GM23248 (cell line): ENCODE measurements at regions not wholly inside any gene's neighbourhood (a gene's known extent, or its start where the extent isn't known, plus 50 kb on each side); places are given as distances from the start of the nearest gene placed in this dataset.

ENCODE experiments used
- DNase-seq: peaks from one replicate; pipeline ENCODE4 v3.0.0-alpha.2; 2015
- H2AFZ ChIP-seq: fragments of 200-600 bp; sonication (generic); 2 replicates; pipeline ENCODE4 v1.6.1; 2016; ENCODE audit warnings: antibody characterized with exemption
- H3F3A ChIP-seq: fragments of 200-600 bp; sonication (generic); 2 replicates; pipeline ENCODE4 v1.6.1; 2016; ENCODE audit warnings: mild to moderate bottlenecking, antibody characterized with exemption, mixed run types; ENCODE audit not compliant: insufficient read depth
- H3K27ac ChIP-seq: fragments of 200-600 bp; sonication (generic); 2 replicates; pipeline ENCODE4 v1.5.1; 2016; ENCODE audit warnings: mild to moderate bottlenecking
- H3K27me3 ChIP-seq: fragments of 200-600 bp; sonication (generic); replicated peaks from 2 replicates; pipeline ENCODE4 v1.6.1; 2016; ENCODE audit warnings: mild to moderate bottlenecking; ENCODE audit not compliant: insufficient read depth
- H3K36me3 ChIP-seq: fragments of 200-600 bp; sonication (generic); 2 replicates; pipeline ENCODE4 v1.6.1; 2016; ENCODE audit warnings: low read depth, mild to moderate bottlenecking
- H3K4me1 ChIP-seq: fragments of 200-600 bp; sonication (generic); 2 replicates; pipeline ENCODE4 v1.6.1; 2016; ENCODE audit warnings: mild to moderate bottlenecking; ENCODE audit not compliant: insufficient read depth
- H3K4me2 ChIP-seq: fragments of 200-600 bp; sonication (generic); one replicate; pipeline ENCODE4 v1.6.1; 2016; ENCODE audit warnings: mild to moderate bottlenecking; ENCODE audit not compliant: unreplicated experiment
- H3K4me3 ChIP-seq: fragments of 200-600 bp; sonication (generic); 2 replicates; pipeline ENCODE4 v1.5.1; 2016; ENCODE audit warnings: mild to moderate bottlenecking
- H3K79me2 ChIP-seq: fragments of 200-600 bp; sonication (generic); 2 replicates; pipeline ENCODE4 v1.6.1; 2016; ENCODE audit warnings: mild to moderate bottlenecking; ENCODE audit not compliant: insufficient read depth
- H3K9ac ChIP-seq: fragments of 200-600 bp; sonication (generic); 2 replicates; pipeline ENCODE4 v1.6.1; 2016; ENCODE audit warnings: mild to moderate bottlenecking
- H3K9me2 ChIP-seq: fragments of 200-600 bp; sonication (generic); 2 replicates; pipeline ENCODE4 v1.6.1; 2016; ENCODE audit warnings: mixed run types, mild to moderate bottlenecking, moderate library complexity; ENCODE audit not compliant: insufficient read depth
- H3K9me3 ChIP-seq: fragments of 200-600 bp; sonication (generic); one replicate; pipeline ENCODE4 v1.6.1; 2017; ENCODE audit warnings: low read depth
- H4K20me1 ChIP-seq: fragments of 200-600 bp; sonication (generic); 2 replicates; pipeline ENCODE4 v1.6.0; 2016; ENCODE audit not compliant: insufficient read depth
- EZH2 ChIP-seq: fragments of 200-600 bp; sonication (generic); IDR thresholded peaks from 2 replicates; pipeline ENCODE4 v1.6.1; 2018; ENCODE audit warnings: antibody characterized with exemption, mild to moderate bottlenecking; ENCODE audit not compliant: insufficient read depth, poor library complexity, severe bottlenecking
- EZH2phosphoT487 ChIP-seq: fragments of 200-600 bp; sonication (generic); IDR thresholded peaks from 2 replicates; pipeline ENCODE4 v1.6.1; 2018; ENCODE audit warnings: antibody characterized with exemption, moderate library complexity, mild to moderate bottlenecking, low read depth; ENCODE audit not compliant: insufficient read depth
- WGBS, 2 experiments: methylation state at CpG; one replicate each; pipeline ENCODE4 v1.1.6; 2015 to 2017; ENCODE audit warnings: low lambda C conversion rate in 2 of 2, low coverage in 1 of 2; ENCODE audit errors: missing lambda C conversion rate in 2 of 2; 5-methylcytosine and 5-hydroxymethylcytosine counted together
- in situ Hi-C: fragments of 300-500 bp; cut with MboI; formaldehyde crosslinking; loops from 2 replicates; pipeline ENCODE4 v1.15.0; 2020

GRCh38 chr14:42862114-42862513 lies 1255.4 kb downstream of the LRFN5 start:
- Histone ChIP-seq H3K9me2 (no peaks in the 10 kb centered on the region), H3K27ac (no peak overlapping the region), H3K9me3 (no peaks in the 10 kb centered on the region), H3K9ac (no peak overlapping the region), H3F3A (no peaks in the 10 kb centered on the region), H3K4me3 (no peak overlapping the region), H3K4me1 (no peaks in the 10 kb centered on the region), H3K36me3 (no peaks in the 10 kb centered on the region), H4K20me1 (no peaks in the 10 kb centered on the region), H3K79me2 (no peaks in the 10 kb centered on the region), H3K27me3 (no peaks in the 10 kb centered on the region), H2AFZ (no peak overlapping the region), H3K4me2 (no peak overlapping the region)
- 66 to 69% methylated on average over 3 of the region's 3 CpGs for WGBS, 2 experiments
- no peak for TF ChIP-seq EZH2phosphoT487
- TF ChIP-seq EZH2: no peak
- DNase-seq: no peak
- in situ Hi-C loops: no loop called here

GRCh38 chr14:42860371-42860770 lies 1253.7 kb downstream of the LRFN5 start:
- no peaks in the 10 kb centered on the region for H3K36me3 ChIP-seq
- no peak for DNase-seq
- no peak overlapping the region for H2AFZ ChIP-seq
- H3F3A ChIP-seq: no peaks in the 10 kb centered on the region
- H4K20me1 ChIP-seq: no peaks in the 10 kb centered on the region
- TF ChIP-seq EZH2phosphoT487: no peak
- TF ChIP-seq EZH2: no peak
- H3K4me2 ChIP-seq: no peak overlapping the region
- H3K27ac ChIP-seq: no peak overlapping the region
- H3K9me2 ChIP-seq: no peaks in the 10 kb centered on the region
- H3K9ac ChIP-seq: no peak overlapping the region
- in situ Hi-C loops: no loop called here
- H3K9me3 ChIP-seq: no peaks in the 10 kb centered on the region
- no peaks in the 10 kb centered on the region for H3K4me1 ChIP-seq
- H3K27me3 ChIP-seq: no peaks in the 10 kb centered on the region
- H3K79me2 ChIP-seq: no peaks in the 10 kb centered on the region
- WGBS, 2 experiments: 17 to 52% methylated on average over 1 of the region's 1 CpG
- H3K4me3 ChIP-seq: no peak overlapping the region

GRCh38 chr14:42856106-42856505 lies 1249.4 kb downstream of the LRFN5 start:
- no peak for DNase-seq
- no peak overlapping the region for H3K27ac ChIP-seq
- no peaks in the 10 kb centered on the region for H3K9me3 ChIP-seq
- no peak overlapping the region for H3K4me3 ChIP-seq
- H3F3A ChIP-seq: no peaks in the 10 kb centered on the region
- no peak overlapping the region for H3K9ac ChIP-seq
- no peaks in the 10 kb centered on the region for H3K27me3 ChIP-seq
- WGBS, 2 experiments: 18 to 47% methylated on average over 1 of the region's 1 CpG
- no peak overlapping the region for H3K4me2 ChIP-seq
- no peaks in the 10 kb centered on the region for H3K36me3 ChIP-seq
- in situ Hi-C loops: no loop called here
- H3K4me1 ChIP-seq: no peaks in the 10 kb centered on the region
- H3K9me2 ChIP-seq: no peaks in the 10 kb centered on the region
- TF ChIP-seq EZH2 (no peak), EZH2phosphoT487 (no peak)
- no peaks in the 10 kb centered on the region for H4K20me1 ChIP-seq
- H3K79me2 ChIP-seq: no peaks in the 10 kb centered on the region
- no peak overlapping the region for H2AFZ ChIP-seq

- H3K27me3 ChIP-seq: no peaks in the 10 kb centered on the region
- no peak overlapping the region for H3K9ac ChIP-seq
- H3K79me2 ChIP-seq: no peaks in the 10 kb centered on the region
- H3K36me3 ChIP-seq: no peaks in the 10 kb centered on the region
- H3K4me3 ChIP-seq: no peak overlapping the region
- no peaks in the 10 kb centered on the region for H4K20me1 ChIP-seq
- WGBS, 2 experiments: 8 to 9% methylated on average over 1 of the region's 1 CpG
- H3F3A ChIP-seq: no peaks in the 10 kb centered on the region
- no peak overlapping the region for H3K4me2 ChIP-seq
- DNase-seq: no peak
- H3K9me3 ChIP-seq: no peaks in the 10 kb centered on the region
- H3K27ac ChIP-seq: no peak overlapping the region
- no peaks in the 10 kb centered on the region for H3K9me2 ChIP-seq
- TF ChIP-seq EZH2: no peak
- TF ChIP-seq EZH2phosphoT487: no peak
- H3K4me1 ChIP-seq: no peaks in the 10 kb centered on the region
- H2AFZ ChIP-seq: peak overlapping the region; percentile 44; the same call in 1 of the 2 replicates
- in situ Hi-C loops: no loop called here
Observed at GRCh38 chr14:42855085-42855484, 1248.4 kb downstream of the LRFN5 start.

GRCh38 chr14:42854061-42854460 lies 1247.4 kb downstream of the LRFN5 start:
- Histone ChIP-seq H3K27ac (no peak overlapping the region), H3K4me1 (no peaks in the 10 kb centered on the region), H3K9me3 (no peaks in the 10 kb centered on the region), H3K4me3 (no peak overlapping the region), H3K79me2 (no peaks in the 10 kb centered on the region), H3K36me3 (no peaks in the 10 kb centered on the region), H3K9me2 (no peaks in the 10 kb centered on the region), H4K20me1 (no peaks in the 10 kb centered on the region), H3K27me3 (no peaks in the 10 kb centered on the region), H2AFZ (no peak overlapping the region), H3K4me2 (no peak overlapping the region), H3F3A (no peaks in the 10 kb centered on the region), H3K9ac (no peak overlapping the region)
- WGBS, 2 experiments: 48 to 57% methylated on average over 2 of the region's 2 CpGs
- no peak for DNase-seq
- in situ Hi-C loops: no loop called here
- no peak for TF ChIP-seq EZH2phosphoT487
- no peak for TF ChIP-seq EZH2
